Activated CD8-positive, alpha-beta memory T cell treated with anti-CD3 and anti-CD28 coated beads, Interleukin-2, amount 50 U/mL, for 24 hours (primary cell): ENCODE measurements at regions not wholly inside any gene's neighbourhood (a gene's known extent, or its start where the extent isn't known, plus 50 kb on each side); places are given as distances from the start of the nearest gene placed in this dataset.
A peak's percentile ranks its signal among the peaks of the same experiment; 100 is the strongest.
"Not testable (repeated sequence)": the region's sequence is repeated elsewhere in the genome, so short reads cannot be mapped to it uniquely, and the experiment has no call there.

Experiments
- DNase-seq: peaks from one replicate; pipeline ENCODE4 v3.0.0-alpha.2; 2020; ENCODE audit errors: extremely low read depth

DNA sequence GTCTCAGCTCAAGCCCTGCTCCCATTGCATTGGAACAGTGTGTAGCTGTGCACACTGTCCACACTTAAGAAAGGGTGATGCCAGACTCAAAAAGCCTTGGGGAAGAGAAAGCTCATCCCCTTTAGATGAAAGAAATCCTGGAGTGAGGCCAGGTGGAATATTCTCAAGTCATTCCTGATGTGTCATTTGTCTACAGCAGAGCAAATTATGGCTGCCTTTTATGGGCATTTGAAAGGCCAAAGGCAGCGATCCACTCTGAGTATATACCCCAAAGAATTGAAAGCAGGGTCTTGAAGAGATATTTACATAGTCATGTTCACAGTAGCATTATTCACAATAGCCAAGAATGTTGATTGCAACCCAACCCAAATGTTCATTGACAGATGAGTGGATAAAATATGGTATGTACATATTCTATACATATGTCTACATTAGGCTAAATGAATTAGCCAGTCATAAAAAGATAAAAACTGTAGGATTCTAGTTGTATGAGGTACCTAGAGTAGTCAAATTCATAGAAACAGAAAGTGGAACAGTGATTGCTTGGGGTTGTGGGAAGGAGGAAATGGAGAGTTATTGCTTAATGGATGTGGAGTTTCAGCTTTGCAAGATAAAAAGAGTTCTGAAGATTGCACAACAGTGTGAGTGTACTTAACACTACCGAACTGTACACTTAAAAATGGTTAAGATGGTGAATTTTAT is 214.9 kb downstream of the KCNRG start:
- DNase-seq, result no peak

DNA sequence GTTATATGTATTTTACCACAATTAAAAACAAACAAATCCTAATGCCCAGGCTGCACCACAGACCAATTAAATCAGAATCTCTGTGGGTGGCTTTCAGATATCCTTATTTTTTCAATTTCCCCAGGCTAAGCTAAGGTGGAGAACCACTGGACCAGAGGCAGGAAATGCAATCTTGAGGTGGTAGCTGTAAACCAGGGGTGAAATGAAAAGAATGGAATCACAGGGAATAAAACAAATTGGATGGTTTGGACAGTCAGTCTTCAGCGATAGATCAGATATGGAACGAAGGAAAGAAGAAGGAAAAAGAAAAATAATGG is 215.4 kb downstream of the KCNRG start:
- no peak for DNase-seq

DNA sequence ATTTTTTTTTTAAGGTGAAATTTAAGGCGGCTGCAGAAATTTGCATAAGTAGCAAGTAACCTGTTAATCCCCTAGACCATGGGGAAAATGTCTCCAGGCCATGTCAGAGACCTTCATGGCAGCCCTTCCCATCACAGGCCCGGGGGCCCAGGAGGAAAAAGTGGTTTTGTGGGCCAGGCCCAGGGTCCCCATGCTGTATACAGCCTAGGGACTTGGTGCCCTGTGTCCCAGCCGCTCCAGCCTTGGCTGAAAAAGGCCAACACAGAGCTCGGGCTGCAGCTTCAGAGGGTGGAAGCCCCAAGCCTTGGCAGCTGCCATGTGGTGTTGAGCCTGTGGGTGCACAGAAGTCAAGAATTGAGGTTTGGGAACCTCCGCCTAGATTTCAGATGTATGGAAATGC is 218.3 kb downstream of the KCNRG start:
- DNase-seq, result not testable (repeated sequence)

DNA sequence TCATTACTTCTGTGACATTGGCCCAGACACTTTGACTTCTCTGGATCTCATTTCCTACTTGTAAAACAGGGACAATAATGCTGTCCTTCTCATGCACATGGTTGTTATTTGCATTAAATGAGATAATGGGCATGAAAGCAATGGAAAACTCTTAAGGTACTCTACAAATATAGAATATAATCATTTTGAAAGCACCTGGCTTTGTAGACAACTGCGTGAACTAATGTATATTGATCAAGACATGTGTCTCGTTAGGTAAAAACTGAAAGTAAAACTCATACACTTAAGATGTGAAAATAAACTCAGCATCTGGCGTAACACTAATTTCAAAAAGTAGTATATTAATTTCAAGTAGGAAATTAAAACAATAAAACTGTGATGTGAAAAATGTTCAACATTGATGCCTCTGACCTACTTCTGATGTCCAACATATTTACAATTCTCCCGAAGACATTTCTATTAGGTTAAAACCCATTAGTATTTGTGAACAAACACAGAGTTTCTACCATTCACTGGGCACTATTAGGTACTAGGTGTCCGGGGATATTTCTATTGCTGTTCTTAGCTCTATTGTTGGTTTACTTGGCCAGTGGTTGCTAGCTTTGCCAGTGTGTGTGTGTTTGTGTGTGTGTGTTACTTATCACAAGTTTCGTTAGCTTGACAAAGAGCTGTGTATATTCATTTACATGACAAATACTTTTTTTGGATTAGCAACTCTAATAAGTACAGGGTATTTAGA is 220.5 kb downstream of the KCNRG start:
- no peak for DNase-seq

DNA sequence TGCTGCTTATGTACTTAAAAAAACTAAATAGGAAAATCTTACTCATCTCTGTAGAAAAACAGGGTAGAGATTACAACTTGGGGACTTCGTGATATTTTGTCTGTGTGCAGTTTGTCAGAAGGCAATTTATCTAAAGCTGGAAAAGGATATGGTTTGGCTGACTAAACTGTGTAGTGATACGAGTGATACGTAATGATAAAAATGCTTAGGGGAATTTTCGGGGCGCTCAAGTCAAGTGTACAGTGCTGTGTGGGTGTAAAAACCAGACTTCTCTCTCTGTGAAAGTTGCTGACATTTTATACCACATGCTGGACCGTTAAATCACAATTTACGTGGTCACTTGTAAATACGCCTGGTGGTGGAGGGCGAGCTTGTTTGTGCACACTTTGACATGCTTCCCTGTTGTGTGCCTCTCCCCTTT is 221.7 kb downstream of the KCNRG start:
- DNase-seq, result no peak

DNA sequence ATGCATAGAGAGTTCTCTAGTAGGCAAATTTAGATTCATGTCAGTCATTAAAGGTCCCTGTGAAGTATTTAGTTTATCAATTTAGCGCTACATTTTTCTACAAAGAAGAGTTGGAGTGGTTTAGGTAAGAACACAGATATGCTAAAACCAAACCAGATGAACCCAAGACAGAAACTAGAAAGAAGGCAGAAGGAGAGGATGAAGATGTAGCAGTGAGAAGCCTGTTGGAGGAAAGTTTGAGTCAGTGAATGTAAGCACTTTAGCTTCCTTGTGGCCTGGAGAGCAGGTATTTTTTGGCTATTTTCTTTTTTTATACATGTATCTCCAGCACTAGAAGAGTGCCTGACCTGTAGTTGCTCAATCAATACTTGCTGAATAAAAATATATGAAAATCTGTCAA is 223.7 kb downstream of the KCNRG start:
- no peak for DNase-seq

DNA sequence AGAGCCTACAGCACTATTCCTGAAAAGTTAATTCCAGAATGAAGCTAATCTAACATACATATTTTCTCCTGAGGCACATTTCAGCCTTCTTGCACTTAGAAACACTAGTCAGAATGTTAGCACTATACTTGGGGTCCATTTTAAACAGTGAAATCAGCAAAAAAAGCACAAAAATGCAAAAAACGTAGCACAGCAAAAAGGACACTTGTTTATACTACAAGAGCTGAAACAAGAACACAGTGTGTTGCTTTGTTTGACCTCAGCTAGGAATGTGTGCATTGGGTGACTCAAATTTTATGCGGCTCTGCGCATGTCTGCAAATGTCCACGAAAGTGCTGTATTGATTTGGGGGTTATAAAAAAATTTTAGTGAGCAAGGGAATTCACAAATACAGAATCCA is 226.2 kb downstream of the KCNRG start:
- no peak for DNase-seq

DNA sequence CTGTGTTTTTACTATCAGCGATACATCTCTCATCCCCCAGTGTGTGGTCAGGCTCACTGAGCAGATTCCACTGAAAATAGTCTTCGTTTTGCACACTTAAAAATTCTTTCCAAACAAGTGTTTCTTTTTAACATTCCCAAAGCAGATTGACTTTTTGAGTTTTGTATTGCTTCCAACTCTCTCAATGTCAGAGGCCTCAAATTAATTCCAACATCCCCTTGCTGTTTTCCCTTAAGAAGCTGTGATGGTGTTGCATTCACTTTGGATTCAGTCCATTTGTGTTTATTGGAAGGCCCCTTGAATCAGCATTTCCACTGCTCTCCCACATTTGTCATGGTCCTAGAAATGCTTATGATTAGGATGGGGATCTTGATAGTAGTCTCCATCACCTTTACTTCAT is 228.7 kb downstream of the KCNRG start:
- DNase-seq, result no peak

DNA sequence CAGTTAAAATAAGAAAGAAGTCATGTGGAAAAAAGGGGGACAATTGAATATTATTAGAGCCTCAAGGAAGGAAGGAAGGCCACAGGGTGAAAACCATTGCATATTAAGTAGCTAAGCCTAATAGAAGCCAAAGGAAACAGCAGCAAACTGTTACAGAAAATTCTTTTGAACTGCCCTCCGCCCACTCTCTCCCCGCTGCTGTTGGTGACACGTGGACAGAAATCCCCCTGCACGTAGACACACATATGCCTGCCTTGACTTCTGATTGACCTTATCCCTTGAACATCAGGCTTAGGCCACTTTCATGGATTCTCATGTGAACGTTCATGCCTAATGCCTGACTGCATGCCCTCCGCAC is 229.1 kb downstream of the KCNRG start:
- DNase-seq, result no peak

DNA sequence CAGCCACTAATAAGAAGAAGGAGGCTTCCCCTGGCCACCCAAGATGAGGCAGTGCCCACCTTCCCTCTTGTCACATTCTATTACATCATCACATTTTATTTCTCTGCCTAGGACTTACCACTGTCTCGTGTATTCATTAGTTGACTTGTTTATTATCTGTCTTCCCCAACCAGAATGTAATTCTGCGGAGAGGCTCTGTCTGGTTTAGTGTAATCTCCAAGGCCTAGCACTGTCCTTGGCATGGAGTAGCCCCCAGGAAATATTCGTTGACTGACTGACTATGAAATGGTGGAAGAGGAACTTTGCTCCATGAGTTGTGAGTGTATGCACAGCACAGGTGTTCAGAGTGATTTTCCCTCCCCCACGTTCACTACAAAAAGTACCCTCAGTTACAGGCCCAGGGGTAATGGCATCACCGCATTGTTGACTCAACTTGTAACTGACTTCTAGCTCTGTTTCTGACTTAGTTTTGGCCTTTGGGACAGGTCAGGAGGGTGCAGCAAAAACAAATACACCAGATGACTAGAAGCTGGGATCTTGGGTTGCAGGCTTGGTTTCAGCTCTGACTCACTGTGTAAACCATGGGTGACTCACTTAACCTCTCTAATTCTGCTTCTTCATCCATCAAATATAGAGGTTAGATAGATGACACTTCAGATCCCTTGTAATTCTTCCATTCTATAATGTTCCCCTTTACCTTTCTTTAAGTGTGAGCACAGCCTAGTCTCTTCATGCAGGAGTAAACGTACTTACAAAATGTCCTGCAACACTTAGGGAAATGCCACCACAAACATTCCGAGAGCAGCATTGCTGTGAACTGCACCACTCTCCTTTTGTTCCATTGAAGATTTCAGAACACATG is 229.7 kb downstream of the KCNRG start:
- peak; percentile 40 for DNase-seq

DNA sequence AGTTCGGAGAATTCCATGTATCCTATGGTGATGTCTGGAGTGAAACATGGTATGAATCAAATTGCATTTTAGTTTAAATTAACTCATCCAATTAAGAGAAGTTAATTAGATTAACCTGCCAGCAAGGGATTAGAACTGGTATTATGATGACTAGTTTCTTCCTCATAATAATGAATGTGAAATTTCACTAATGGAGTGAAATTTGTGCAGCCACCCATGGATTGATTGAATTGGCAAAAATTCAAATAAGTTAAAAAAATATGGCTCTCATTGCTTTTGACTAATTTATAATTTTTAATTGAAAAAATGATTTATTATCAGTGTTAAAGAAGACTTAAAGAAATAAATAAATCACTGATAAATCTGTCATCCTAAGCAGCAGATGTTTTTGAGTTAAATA is 232.0 kb downstream of the KCNRG start:
- no peak for DNase-seq

DNA sequence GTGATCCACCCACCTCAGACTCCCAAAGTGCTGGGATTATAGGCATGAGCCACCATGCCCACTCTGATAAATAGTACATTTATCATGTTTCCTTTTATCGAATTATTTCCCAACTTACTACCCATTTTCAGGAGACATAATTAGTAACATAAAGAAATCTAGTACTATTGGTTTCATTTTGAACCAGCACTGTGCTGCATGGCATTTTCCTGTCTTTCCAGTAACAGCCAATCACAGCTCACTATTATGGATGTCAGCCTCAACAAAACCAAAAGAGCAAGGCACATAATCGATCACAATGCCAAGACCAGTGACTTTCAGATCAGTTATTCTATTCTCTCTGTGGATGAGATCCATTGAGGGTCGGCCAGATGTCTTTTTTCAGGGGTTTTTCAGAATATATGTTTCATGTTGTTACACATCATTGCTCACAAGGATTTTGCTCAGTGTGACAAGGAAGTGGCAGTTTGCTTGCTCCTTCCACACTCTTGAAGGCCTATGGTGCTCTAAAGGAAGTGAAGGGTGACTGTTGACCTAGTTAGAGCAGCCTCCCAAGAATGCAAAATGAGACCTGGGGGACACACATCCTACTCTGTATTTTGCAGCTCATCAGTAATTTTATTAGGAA is 233.4 kb downstream of the KCNRG start:
- DNase-seq, result no peak

DNA sequence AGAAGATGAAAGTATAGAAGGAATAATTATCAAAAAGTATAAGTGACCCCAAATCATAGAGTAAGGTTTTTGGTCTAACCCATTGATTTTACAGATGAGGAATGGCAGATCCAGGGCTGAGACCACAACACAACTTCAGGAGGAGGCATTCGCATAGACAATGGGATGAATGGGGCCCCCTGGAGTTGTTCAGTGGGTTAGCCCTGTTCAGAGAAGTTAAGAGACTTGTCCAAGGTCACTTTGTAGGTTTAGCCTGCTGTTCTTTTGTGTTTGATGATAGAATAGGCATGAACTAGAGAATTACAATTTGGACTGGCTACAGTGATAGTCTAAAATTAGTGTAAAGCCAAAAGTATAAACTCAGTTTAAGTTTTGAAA is 233.9 kb downstream of the KCNRG start:
- DNase-seq, result no peak

DNA sequence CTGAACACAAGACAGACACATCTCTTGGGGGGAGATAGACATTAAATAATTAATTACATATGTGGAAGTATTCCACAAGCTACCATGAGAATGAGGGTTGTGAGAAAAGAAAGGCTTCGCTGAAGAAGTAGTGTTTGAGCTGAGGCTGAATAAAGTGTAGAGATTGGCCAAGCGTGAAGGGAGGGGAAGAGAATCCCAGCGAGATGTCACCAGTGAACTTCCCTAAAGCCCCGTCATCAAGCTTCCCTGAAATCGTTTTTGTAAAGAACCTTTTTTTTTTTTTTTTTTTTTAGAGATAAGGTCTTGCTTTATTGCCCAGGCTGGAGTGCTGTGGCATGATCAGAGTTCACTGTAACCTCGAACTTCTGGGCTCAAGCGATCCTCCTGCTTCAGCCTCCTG is 235.2 kb downstream of the KCNRG start:
- DNase-seq, result no peak

DNA sequence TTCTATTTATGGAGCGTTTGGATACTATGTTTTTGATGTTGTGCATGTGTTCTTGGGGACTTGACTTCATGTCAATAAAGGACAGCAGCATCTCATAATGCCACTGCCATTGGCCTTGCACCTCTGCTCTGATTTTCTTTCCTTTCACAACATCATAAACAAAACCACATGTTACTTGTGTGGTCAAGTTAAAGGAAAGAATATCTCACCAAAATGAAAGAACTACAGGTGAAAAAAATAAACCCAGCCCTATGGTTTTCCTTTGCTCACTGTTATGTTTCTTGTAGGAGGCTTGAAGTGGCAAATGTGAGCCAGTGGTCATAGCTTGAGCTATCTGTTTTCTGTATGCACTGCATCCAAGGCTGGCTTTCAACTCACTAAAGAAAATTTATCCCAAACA is 240.4 kb downstream of the KCNRG start:
- DNase-seq, result no peak

DNA sequence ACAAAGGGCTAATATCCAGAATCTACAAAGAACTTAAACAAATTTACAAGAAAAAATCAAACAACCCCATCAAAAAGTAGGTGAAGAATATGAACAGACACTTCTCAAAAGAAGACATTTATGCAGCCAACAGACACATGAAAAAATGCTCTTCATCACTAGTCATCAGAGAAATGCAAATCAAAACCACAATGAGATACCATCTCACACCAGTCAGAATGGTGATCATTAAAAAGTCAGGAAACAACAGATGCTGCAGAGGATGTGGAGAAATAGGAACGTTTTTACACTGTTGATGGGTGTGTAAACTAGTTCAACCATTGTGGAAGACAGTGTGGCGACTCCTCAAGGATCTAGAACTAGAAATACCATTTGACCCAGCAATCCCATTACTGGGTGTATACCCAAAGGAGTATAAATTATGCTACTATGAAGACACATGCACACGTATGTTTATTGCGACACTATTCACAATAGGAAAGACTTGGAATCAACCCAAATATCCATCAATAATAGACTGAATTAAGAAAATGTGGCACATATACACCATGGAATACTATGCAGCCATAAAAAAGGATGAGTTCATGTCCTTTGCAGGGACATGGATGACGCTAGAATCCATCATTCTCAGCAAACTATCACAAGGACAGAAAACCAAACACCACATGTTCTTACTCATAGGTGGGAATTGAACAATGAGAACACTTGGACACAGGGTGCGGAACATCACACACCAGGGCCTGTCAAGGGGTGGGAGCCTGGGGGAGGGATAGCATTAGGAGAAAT is 241.5 kb downstream of the KCNRG start:
- DNase-seq, result not testable (repeated sequence)

DNA sequence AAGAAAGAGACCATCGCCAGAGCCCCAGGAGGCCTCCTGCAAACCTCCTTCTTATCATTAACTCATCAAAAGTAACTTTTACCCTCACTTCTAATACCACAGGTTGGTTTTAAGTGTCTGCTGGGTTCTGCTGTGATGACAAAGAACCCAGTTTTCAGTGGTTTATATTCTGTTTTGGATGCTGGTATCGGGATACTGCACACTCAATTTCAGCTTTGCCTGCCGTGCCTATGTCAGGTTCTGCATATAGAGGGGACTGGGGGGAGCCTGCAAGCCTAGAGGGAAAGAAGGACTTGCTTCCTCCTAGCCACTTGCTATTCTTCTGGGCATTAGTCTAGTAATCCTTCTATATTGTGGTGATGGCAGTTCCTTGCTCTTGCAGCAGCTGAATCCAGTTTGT is 242.4 kb downstream of the KCNRG start:
- DNase-seq, result no peak

DNA sequence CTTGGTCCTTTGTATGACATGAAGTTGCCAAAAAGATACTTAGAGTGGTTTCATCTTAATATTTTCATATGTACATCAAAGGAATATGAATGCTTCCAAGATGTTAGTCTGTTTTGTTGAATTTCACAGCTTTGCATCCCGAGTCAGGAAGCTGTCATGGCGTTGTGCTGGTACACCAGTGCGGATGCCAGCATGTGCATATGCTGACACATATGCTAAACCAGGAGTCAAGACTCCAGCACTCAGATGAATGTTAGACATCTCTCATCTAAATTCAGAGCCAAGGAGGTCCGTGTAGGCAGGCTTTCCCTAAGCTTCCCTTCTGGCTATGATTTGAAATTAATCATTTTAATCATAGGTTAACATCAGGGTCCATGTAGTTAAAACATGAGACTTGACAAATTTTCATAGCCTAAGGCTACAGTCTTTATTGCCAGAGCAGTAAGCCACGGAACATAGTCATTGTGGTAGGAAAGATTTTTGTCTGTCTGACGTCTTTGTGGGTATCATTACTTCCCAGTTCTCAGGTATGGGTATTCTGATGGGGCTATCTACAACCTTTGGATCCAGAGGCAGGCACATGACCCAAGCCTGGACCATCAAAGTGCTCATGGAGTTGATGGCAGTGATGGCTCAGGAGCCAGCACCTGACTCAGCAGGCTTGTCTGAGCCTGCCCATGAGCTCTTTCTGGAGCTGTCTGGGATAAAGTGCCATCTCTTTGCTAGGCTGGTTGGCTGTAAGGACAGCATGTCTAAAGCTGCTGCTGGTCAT is 246.1 kb downstream of the KCNRG start:
- DNase-seq, result no peak

DNA sequence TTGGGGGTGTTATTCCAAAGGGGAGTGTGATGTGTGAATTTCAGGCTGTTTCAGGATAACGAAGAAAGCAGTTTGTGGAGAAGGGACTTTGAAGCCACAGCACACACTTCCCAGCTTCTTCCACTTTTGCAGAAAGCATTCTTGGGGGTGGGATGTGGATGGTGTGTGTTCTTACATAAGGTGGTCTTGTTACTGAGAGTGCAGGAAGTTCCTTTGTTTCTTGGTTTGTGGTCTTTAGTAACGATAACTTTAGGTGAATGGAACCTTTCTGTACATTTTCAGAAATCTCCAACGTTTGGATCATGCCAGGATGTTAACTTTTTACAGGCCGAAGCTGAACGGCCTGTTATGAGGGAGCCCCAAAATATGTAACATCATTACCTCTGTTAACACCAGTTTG is 251.8 kb downstream of the KCNRG start:
- no peak for DNase-seq

DNA sequence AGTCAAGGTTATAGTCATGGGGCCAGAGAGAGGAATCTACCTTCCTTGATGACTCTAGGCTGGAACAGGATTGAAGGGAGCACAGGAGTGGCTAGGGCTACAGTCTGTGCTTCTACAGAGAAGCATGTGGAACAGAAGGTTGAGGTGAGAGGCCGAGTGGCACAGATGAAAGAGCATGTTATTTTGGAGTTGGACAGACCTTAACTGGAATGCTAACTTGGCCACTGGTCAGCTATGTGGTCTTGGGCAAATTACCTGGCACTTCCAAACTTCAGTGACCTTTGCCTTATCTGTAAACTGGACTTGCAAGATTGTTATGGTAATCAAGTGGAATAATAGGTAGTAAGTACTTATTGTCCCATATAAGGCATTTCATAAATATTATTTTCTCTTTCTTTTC is 252.7 kb downstream of the KCNRG start:
- no peak for DNase-seq

DNA sequence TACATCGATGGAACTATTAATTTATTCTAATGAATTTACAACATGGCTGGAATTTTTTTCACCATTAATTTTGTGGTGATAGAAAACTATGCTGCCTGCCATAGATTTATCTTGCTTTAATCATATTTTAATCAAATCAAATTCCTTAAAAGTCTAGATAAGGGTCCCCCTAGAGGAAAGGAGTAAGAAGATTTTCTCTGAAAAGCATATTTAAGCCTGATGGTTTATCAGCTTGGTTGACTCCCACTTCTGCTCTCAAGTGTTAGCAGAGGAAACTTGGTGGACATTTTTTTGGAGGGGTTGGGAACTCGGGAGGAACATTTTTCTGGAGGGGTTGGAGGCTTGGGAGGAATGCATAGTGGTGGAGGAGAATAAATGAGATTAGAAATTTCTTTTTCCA is 253.3 kb downstream of the KCNRG start:
- no peak for DNase-seq
